ENCODE measurements at regions not wholly inside any gene's neighbourhood (a gene's known extent, or its start where the extent isn't known, plus 50 kb on each side); places are given as distances from the start of the nearest gene placed in this dataset.
"Not testable (repeated sequence)": the region's sequence is repeated elsewhere in the genome, so short reads cannot be mapped to it uniquely, and the experiment has no call there.

DNA sequence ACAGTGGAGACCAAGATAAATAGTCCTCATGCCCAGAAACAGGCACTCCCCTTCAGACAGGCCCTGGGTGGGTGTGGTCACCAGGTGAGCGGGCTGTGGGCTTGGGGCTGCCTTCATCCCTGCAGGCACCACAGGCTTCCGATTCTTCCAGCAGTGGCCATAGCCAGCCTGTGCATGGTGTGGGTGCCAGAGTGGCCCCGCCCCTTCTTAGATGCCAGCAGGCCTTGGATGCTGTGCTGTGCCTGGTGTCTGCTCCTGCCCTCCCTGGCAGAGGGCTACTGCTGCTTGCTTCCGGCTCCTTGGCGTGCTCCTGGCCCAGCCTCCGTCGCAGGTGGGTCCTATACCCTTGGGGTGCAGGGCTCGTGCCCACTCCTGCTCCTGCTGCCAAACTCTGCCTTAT lies 4091.5 kb upstream of the TPTE start:
- TF ChIP-seq, protein P1, sequence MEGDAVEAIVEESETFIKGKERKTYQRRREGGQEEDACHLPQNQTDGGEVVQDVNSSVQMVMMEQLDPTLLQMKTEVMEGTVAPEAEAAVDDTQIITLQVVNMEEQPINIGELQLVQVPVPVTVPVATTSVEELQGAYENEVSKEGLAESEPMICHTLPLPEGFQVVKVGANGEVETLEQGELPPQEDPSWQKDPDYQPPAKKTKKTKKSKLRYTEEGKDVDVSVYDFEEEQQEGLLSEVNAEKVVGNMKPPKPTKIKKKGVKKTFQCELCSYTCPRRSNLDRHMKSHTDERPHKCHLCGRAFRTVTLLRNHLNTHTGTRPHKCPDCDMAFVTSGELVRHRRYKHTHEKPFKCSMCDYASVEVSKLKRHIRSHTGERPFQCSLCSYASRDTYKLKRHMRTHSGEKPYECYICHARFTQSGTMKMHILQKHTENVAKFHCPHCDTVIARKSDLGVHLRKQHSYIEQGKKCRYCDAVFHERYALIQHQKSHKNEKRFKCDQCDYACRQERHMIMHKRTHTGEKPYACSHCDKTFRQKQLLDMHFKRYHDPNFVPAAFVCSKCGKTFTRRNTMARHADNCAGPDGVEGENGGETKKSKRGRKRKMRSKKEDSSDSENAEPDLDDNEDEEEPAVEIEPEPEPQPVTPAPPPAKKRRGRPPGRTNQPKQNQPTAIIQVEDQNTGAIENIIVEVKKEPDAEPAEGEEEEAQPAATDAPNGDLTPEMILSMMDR (conservative IDR thresholded peaks at IDR 0.05; ENCODE audit: low read depth in 2 of 2): not testable (repeated sequence)
- TF ChIP-seq POLR2AphosphoS5 (IDR thresholded peaks at IDR 0.05; ENCODE audit: low read depth); JUNB (IDR thresholded peaks at IDR 0.05; ENCODE audit: unreplicated experiment); EZH2 (IDR thresholded peaks at IDR 0.05; ENCODE audit: low read depth, unreplicated experiment); CREB1 (CRISPR knock-in tag; IDR thresholded peaks at IDR 0.05; ENCODE audit: low read depth); EZH2phosphoT487 (IDR thresholded peaks at IDR 0.05; ENCODE audit: unreplicated experiment): not testable (repeated sequence)
- TF ChIP-seq, protein P2, sequence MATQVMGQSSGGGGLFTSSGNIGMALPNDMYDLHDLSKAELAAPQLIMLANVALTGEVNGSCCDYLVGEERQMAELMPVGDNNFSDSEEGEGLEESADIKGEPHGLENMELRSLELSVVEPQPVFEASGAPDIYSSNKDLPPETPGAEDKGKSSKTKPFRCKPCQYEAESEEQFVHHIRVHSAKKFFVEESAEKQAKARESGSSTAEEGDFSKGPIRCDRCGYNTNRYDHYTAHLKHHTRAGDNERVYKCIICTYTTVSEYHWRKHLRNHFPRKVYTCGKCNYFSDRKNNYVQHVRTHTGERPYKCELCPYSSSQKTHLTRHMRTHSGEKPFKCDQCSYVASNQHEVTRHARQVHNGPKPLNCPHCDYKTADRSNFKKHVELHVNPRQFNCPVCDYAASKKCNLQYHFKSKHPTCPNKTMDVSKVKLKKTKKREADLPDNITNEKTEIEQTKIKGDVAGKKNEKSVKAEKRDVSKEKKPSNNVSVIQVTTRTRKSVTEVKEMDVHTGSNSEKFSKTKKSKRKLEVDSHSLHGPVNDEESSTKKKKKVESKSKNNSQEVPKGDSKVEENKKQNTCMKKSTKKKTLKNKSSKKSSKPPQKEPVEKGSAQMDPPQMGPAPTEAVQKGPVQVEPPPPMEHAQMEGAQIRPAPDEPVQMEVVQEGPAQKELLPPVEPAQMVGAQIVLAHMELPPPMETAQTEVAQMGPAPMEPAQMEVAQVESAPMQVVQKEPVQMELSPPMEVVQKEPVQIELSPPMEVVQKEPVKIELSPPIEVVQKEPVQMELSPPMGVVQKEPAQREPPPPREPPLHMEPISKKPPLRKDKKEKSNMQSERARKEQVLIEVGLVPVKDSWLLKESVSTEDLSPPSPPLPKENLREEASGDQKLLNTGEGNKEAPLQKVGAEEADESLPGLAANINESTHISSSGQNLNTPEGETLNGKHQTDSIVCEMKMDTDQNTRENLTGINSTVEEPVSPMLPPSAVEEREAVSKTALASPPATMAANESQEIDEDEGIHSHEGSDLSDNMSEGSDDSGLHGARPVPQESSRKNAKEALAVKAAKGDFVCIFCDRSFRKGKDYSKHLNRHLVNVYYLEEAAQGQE (IDR thresholded peaks at IDR 0.05; ENCODE audit: unreplicated experiment): not testable (repeated sequence)
- TF ChIP-seq, protein P3, sequence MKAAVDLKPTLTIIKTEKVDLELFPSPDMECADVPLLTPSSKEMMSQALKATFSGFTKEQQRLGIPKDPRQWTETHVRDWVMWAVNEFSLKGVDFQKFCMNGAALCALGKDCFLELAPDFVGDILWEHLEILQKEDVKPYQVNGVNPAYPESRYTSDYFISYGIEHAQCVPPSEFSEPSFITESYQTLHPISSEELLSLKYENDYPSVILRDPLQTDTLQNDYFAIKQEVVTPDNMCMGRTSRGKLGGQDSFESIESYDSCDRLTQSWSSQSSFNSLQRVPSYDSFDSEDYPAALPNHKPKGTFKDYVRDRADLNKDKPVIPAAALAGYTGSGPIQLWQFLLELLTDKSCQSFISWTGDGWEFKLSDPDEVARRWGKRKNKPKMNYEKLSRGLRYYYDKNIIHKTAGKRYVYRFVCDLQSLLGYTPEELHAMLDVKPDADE (IDR thresholded peaks at IDR 0.05): not testable (repeated sequence)

Data from GM23338 (cell line).